Suppressor macrophage treated with lipopolysaccharide for 1 hour (primary cell): ENCODE measurements at regions not wholly inside any gene's neighbourhood (a gene's known extent, or its start where the extent isn't known, plus 50 kb on each side); places are given as distances from the start of the nearest gene placed in this dataset.
"Not testable (repeated sequence)": the region's sequence is repeated elsewhere in the genome, so short reads cannot be mapped to it uniquely, and the experiment has no call there.

Experiments used
- DNase-seq, 3 donors: peaks; one replicate each; pipeline ENCODE4 v3.0.0-alpha.2; 2020 to 2022

- DNase-seq = not testable (repeated sequence)
These were observed 823.6 kb upstream of the TPTE start for GRCh38 chr21:9697751-9698150.

- not testable (repeated sequence) for DNase-seq
These were observed 816.4 kb upstream of the TPTE start for GRCh38 chr21:9705016-9705415.

GRCh38 chr21:9705455-9705854 is 815.9 kb upstream of the TPTE start:
- DNase-seq = not testable (repeated sequence)

- DNase-seq = not testable (repeated sequence)
These were observed 796.8 kb upstream of the TPTE start for GRCh38 chr21:9724542-9724941.

GRCh38 chr21:9727187-9727586 is 794.2 kb upstream of the TPTE start:
- DNase-seq = not testable (repeated sequence)

- not testable (repeated sequence) for DNase-seq
These were observed 793.0 kb upstream of the TPTE start for GRCh38 chr21:9728219-9728992.

- DNase-seq = no peak
These were observed 790.5 kb upstream of the TPTE start for GRCh38 chr21:9730866-9731265.

GRCh38 chr21:9731317-9731716 is 790.1 kb upstream of the TPTE start:
- not testable (repeated sequence) for DNase-seq

- DNase-seq = not testable (repeated sequence)
These were observed 788.8 kb upstream of the TPTE start for GRCh38 chr21:9732605-9733004.

GRCh38 chr21:9733761-9734558 is 787.4 kb upstream of the TPTE start:
- DNase-seq = not testable (repeated sequence)

- DNase-seq = no peak
These were observed 785.9 kb upstream of the TPTE start for GRCh38 chr21:9735421-9735961.

- not testable (repeated sequence) for DNase-seq
These were observed 784.1 kb upstream of the TPTE start for GRCh38 chr21:9737301-9737700.

- peak in 2 of 3 donors; percentile 48 to 77 for DNase-seq
These were observed 783.4 kb upstream of the TPTE start for GRCh38 chr21:9737871-9738515.

GRCh38 chr21:9738527-9738926 is 782.9 kb upstream of the TPTE start:
- no peak for DNase-seq

GRCh38 chr21:9739240-9739639 is 782.1 kb upstream of the TPTE start:
- no peak for DNase-seq

- DNase-seq = not testable (repeated sequence)
These were observed 781.0 kb upstream of the TPTE start for GRCh38 chr21:9740177-9740941.

- DNase-seq = peak; percentile 26 to 53 (median 52)
These were observed 780.2 kb upstream of the TPTE start for GRCh38 chr21:9740991-9741742.

- not testable (repeated sequence) for DNase-seq
These were observed 777.8 kb upstream of the TPTE start for GRCh38 chr21:9743566-9743965.

- not testable (repeated sequence) for DNase-seq
These were observed 777.2 kb upstream of the TPTE start for GRCh38 chr21:9744166-9744565.

- DNase-seq = not testable (repeated sequence)
These were observed 776.8 kb upstream of the TPTE start for GRCh38 chr21:9744593-9744992.

GRCh38 chr21:9745457-9746108 is 775.8 kb upstream of the TPTE start:
- DNase-seq = not testable (repeated sequence)
